ENCODE measurements at regions not wholly inside any gene's neighbourhood (a gene's known extent, or its start where the extent isn't known, plus 50 kb on each side); places are given as distances from the start of the nearest gene placed in this dataset.

DNA sequence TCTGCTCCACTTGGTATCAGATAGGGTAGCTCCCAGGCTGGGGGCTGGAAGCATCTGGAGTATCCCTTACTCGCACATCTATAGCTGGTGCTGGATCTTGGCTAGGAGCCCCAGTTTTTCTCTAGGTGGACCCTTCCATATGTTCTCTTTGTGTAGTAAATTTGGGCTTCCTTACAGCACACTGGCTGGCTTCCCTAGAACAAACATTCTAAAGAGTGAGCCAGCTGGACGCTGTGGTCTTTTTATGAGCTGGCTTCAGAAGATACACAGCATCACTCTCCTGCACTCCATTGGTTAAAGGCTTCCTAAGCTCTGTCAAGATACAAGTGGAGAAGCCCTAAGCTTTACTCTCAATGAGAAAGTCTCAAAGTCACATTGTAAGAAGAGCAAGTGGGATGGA, 322.1 kb downstream of the WDR72 start:
- no peak overlapping the region for H3K9ac ChIP-seq (ENCODE audit: low read depth, low read length)
- H3K9me3 ChIP-seq (ENCODE audit: insufficient read depth, low read length, severe bottlenecking), result no peaks in the 10 kb centered on the region
- no peaks in the 10 kb centered on the region for H4K20me1 ChIP-seq (ENCODE audit: insufficient read depth, low read length)
- no peak overlapping the region for H3K4me3 ChIP-seq (ENCODE audit: low read depth in 1 of 2, low read length in 2 of 2)
- H3K27ac ChIP-seq (ENCODE audit: low read length), result no peak overlapping the region
- H3K4me1 ChIP-seq (ENCODE audit: insufficient read depth, low read length), result no peaks in the 10 kb centered on the region
- no peak overlapping the region for H3K4me2 ChIP-seq (ENCODE audit: insufficient read depth, low read length)
- H2AFZ ChIP-seq (ENCODE audit: low read depth, low read length), result no peak overlapping the region
- no peak for ATAC-seq (ENCODE audit: insufficient read depth, low read depth)
- no peak for DNase-seq
- H3K36me3 ChIP-seq (ENCODE audit: insufficient read depth, low read length), result no peaks in the 10 kb centered on the region
- TF ChIP-seq, protein P1, sequence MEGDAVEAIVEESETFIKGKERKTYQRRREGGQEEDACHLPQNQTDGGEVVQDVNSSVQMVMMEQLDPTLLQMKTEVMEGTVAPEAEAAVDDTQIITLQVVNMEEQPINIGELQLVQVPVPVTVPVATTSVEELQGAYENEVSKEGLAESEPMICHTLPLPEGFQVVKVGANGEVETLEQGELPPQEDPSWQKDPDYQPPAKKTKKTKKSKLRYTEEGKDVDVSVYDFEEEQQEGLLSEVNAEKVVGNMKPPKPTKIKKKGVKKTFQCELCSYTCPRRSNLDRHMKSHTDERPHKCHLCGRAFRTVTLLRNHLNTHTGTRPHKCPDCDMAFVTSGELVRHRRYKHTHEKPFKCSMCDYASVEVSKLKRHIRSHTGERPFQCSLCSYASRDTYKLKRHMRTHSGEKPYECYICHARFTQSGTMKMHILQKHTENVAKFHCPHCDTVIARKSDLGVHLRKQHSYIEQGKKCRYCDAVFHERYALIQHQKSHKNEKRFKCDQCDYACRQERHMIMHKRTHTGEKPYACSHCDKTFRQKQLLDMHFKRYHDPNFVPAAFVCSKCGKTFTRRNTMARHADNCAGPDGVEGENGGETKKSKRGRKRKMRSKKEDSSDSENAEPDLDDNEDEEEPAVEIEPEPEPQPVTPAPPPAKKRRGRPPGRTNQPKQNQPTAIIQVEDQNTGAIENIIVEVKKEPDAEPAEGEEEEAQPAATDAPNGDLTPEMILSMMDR (IDR thresholded peaks at IDR 0.05; ENCODE audit: borderline replicate concordance, extremely low read depth, low read length, poor library complexity, severe bottlenecking), result no peak
- TF ChIP-seq EZH2 (IDR thresholded peaks at IDR 0.05; ENCODE audit: borderline replicate concordance, low read depth, low read length, severe bottlenecking), result no peak
- no peaks in the 10 kb centered on the region for H3K79me2 ChIP-seq (ENCODE audit: insufficient read depth, low read length)
- no peaks in the 10 kb centered on the region for H3K27me3 ChIP-seq (ENCODE audit: insufficient read depth, low read length, poor library complexity)

DNA sequence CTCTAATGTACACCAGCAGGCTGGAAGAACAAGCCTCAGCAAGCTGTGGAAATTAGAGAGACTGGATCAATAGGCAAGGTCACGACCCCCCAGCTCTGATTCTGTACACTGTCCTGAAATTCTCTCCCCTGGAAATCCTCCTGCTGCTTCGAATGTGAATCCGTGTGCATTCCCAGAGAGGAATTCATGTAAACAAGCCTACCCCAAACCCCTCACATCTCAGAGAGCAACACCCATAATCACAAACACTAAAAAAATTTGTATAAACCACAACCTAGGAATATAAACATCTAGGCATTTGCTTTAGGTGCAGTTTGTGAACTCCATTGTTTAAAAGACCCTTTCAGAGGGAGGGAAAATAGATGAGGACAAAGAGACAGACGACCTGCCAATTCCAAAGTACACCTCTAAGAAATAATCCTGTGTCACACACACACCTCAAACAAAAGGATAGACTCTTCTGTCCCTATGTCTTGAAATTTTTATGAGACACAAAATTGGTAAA, 325.2 kb downstream of the WDR72 start:
- no peak overlapping the region for H3K9ac ChIP-seq (ENCODE audit: low read depth, low read length)
- DNase-seq (no peak), ATAC-seq (ENCODE audit: insufficient read depth, low read depth) (no peak)
- no peaks in the 10 kb centered on the region for H3K79me2 ChIP-seq (ENCODE audit: insufficient read depth, low read length)
- no peaks in the 10 kb centered on the region for H3K27me3 ChIP-seq (ENCODE audit: insufficient read depth, low read length, poor library complexity)
- no peaks in the 10 kb centered on the region for H3K36me3 ChIP-seq (ENCODE audit: insufficient read depth, low read length)
- no peak overlapping the region for H3K4me2 ChIP-seq (ENCODE audit: insufficient read depth, low read length)
- no peak overlapping the region for H2AFZ ChIP-seq (ENCODE audit: low read depth, low read length)
- no peak overlapping the region for H3K27ac ChIP-seq (ENCODE audit: low read length)
- no peaks in the 10 kb centered on the region for H4K20me1 ChIP-seq (ENCODE audit: insufficient read depth, low read length)
- TF ChIP-seq, protein P1 (IDR thresholded peaks at IDR 0.05; ENCODE audit: borderline replicate concordance, extremely low read depth, low read length, poor library complexity, severe bottlenecking), result no peak
- no peak for TF ChIP-seq EZH2 (IDR thresholded peaks at IDR 0.05; ENCODE audit: borderline replicate concordance, low read depth, low read length, severe bottlenecking)
- no peak overlapping the region for H3K4me3 ChIP-seq (ENCODE audit: low read depth in 1 of 2, low read length in 2 of 2)
- no peaks in the 10 kb centered on the region for H3K9me3 ChIP-seq (ENCODE audit: insufficient read depth, low read length, severe bottlenecking)
- H3K4me1 ChIP-seq (ENCODE audit: insufficient read depth, low read length), result no peaks in the 10 kb centered on the region

DNA sequence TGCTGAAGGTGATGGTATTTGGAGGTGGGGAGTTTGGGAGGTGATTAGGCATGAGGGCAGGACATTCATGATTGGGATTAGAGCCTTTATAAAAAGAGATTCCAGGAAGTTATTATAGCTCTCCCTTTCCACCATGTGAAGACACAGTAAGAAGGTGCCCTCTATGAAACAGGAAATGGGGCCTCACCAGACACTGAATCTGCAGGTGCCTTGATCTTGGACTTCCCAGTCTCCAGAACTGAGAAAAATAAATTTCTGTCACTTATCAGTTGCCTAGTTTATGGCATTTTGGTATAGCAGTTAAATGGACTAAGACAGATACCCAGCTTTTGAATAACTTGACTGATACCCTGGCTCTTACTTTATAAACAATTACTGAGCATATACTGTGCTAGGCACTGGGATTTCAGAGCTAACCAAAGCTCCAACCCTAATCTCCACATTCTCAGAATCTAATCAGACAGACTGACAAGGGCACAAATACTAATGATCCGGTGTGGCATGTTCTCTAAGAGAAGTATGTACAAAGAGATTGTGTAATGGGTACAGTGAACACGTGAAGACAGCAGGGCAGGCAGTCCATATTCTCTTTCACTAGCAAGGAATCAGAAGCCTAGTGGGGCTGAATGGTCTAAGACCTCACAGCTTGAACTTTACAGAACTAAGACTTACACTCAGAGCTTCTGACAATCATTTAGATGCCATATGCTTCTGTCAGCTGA, 343.1 kb downstream of the WDR72 start:
- Histone ChIP-seq H3K9ac (ENCODE audit: low read depth, low read length) (no peak overlapping the region), H3K36me3 (ENCODE audit: insufficient read depth, low read length) (no peaks in the 10 kb centered on the region), H3K4me3 (ENCODE audit: low read depth in 1 of 2, low read length in 2 of 2) (no peak overlapping the region), H4K20me1 (ENCODE audit: insufficient read depth, low read length) (no peaks in the 10 kb centered on the region), H3K4me1 (ENCODE audit: insufficient read depth, low read length) (no peaks in the 10 kb centered on the region), H3K9me3 (ENCODE audit: insufficient read depth, low read length, severe bottlenecking) (no peaks in the 10 kb centered on the region), H3K27ac (ENCODE audit: low read length) (no peak overlapping the region), H3K79me2 (ENCODE audit: insufficient read depth, low read length) (no peaks in the 10 kb centered on the region), H2AFZ (ENCODE audit: low read depth, low read length) (no peak overlapping the region), H3K27me3 (ENCODE audit: insufficient read depth, low read length, poor library complexity) (no peaks in the 10 kb centered on the region), H3K4me2 (ENCODE audit: insufficient read depth, low read length) (no peak overlapping the region)
- ATAC-seq (ENCODE audit: insufficient read depth, low read depth) (no peak), DNase-seq (no peak)
- no peak for TF ChIP-seq EZH2 (IDR thresholded peaks at IDR 0.05; ENCODE audit: borderline replicate concordance, low read depth, low read length, severe bottlenecking)
- TF ChIP-seq, protein P1 (IDR thresholded peaks at IDR 0.05; ENCODE audit: borderline replicate concordance, extremely low read depth, low read length, poor library complexity, severe bottlenecking), result no peak
